ENCODE measurements at regions not wholly inside any gene's neighbourhood (a gene's known extent, or its start where the extent isn't known, plus 50 kb on each side); places are given as distances from the start of the nearest gene placed in this dataset.
"Not testable (repeated sequence)": the region's sequence is repeated elsewhere in the genome, so short reads cannot be mapped to it uniquely, and the experiment has no call there.

DNA sequence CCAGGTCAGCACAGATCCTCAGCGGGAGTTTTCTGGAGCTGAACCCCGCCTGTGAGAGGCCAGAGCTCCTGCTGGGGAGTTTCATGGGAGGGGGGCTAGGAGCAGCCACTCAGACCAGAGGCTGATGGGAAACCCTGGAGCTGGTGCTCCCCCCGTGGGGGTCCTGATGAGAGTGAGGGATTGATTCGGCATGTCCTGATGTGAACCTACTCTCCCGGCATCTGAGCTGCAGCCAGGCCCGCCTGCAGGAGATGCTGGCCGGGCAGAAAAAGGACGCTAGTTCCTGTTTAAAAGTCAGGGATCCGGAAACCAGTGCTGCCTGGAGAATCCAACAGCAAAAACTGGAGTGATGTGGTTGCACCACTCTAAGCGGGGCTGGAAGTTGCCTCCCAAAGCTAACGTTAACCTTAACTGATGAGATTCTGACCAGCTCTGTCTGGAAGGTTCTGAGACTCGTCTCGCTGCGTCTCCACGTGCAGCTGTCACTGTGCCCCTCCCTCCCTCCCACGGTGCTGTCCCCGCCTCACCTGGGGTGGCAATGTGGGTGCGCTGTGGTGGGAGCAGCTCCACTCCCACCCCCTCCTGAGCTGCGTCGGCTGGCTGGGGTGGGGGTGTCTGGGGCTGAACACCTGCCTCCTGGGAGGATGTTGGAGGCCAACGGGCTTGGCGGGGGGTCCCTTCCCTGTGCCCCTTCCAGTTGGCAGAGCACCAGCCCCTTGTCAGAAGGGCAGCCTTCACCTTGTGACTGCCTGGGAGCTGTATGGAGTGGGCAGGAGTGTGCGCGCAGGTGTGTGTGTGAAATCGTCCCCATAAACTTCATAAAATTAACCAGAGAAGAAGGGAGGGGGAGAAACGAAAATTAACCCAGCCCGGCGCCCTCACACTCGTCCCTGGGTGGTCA is 96.0 kb upstream of the LRPAP1 start:
- DNase-seq (ENCODE audit: low read depth); H3K4me3 ChIP-seq (ENCODE audit: low read depth, low read length): not testable (repeated sequence)

DNA sequence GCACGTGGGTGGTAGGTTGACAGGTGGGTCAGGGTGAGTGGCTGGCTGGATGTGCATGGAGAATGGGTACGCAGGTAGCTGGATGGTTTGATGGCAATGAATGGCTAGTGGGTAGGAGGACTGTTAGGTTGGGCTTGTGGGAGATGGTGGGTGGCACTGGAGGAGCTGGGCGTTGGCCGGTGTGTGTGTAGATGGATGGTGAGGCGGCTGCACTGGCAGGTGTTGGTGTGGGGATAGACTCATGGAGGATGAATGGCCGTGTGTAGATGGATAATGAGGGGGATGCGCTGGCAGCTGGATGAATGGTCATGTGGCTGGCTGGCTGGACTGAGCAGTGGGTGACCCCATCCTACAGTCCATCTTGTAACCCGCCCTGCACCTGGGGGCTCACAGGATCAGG is 95.2 kb upstream of the LRPAP1 start:
- not testable (repeated sequence) for H3K4me3 ChIP-seq (ENCODE audit: low read depth, low read length); DNase-seq (ENCODE audit: low read depth)

- not testable (repeated sequence) for H3K4me3 ChIP-seq (ENCODE audit: low read depth, low read length); DNase-seq (ENCODE audit: low read depth)
These were observed 94.1 kb upstream of the LRPAP1 start for GRCh38 chr4:3626131-3626884.

GRCh38 chr4:3625286-3625875 is 93.2 kb upstream of the LRPAP1 start:
- DNase-seq (ENCODE audit: low read depth); H3K4me3 ChIP-seq (ENCODE audit: low read depth, low read length): not testable (repeated sequence)

GRCh38 chr4:3623809-3624329 is 91.6 kb upstream of the LRPAP1 start:
- H3K4me3 ChIP-seq (ENCODE audit: low read depth, low read length); DNase-seq (ENCODE audit: low read depth): not testable (repeated sequence)

GRCh38 chr4:3623106-3623505 is 90.9 kb upstream of the LRPAP1 start:
- no peak overlapping the region for H3K4me3 ChIP-seq (ENCODE audit: low read depth, low read length)
- DNase-seq (ENCODE audit: low read depth): no peak

GRCh38 chr4:3620365-3620764 is 88.1 kb upstream of the LRPAP1 start:
- H3K4me3 ChIP-seq (ENCODE audit: low read depth, low read length); DNase-seq (ENCODE audit: low read depth): not testable (repeated sequence)

DNA sequence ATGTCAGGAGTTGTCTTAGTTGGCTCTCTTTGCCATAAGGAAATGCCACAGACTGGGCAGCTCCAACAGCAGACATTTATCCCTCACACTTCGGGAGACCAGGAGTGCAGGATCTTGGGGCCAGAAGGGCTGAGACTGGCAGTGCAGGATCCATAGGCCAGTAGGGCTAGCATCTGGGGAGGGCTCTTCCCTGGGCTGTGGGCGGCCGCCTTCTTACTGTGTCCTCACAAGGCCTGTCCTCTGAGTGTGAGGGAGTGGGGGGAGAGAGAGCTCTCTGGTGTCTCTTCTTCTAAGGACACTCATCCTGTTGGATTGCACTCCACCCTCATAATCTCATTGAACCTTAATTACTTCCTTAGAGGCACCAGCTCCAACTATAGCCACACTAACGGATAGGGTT is 87.5 kb upstream of the LRPAP1 start:
- not testable (repeated sequence) for H3K4me3 ChIP-seq (ENCODE audit: low read depth, low read length); DNase-seq (ENCODE audit: low read depth)

GRCh38 chr4:3618341-3618740 is 86.1 kb upstream of the LRPAP1 start:
- not testable (repeated sequence) for H3K4me3 ChIP-seq (ENCODE audit: low read depth, low read length); DNase-seq (ENCODE audit: low read depth)

DNA sequence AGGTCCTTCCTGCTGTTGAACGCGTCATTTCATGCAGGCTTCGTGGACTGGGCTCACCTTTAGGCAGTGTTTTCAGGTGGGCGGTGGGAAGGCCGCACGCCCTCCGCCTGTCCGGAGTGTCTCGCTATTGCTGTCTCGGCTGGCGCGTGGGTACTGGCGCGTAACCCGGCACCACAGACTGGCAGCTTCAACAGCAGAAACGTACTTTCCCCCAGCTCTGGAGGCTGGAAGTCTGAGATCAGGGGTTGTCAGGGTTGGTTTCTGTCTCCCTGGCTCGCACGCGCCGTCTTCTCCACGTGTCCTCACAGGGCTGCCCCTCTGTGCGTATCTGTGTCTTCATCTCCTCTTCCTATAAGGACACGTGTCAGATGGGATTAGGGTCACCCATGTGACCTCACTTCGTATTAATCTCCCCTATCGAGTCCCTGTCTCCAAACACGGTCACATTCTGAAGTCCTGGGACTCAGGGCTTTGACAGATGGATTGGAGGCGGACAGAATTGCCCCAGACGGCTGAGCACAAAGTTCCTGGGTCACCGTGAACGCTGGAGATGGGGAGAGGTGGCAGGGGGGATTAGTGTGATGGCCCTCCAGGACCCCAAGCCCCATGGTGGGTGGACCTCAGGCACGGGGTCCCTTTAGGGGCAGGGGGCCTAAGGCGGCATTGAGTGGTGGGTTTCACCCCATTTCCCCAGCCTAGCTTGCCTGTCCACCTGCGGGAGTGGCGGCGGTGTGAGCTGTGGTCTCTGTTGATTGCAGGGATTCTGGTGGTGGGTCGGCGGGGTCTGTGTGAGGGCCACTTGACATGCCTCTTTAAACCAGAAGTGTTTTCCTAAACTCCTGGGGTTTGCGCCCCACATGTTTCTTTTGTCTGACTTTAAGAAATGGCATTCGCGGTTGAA is 83.4 kb upstream of the LRPAP1 start:
- no peak for DNase-seq (ENCODE audit: low read depth)
- no peak overlapping the region for H3K4me3 ChIP-seq (ENCODE audit: low read depth, low read length)

DNA sequence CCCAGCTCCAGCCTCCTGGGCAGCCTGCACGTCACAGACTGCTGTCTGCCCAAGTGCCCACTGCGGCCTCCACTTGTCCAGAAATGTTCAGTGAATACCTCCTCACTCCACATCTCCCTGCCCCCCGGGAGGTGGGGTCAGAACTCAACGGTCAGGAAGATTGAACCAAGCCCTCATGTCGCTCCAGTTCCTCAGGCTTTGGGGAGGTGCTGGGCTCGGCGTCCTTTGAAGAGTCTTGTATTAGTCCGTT is 82.4 kb upstream of the LRPAP1 start:
- no peak for DNase-seq (ENCODE audit: low read depth)
- H3K4me3 ChIP-seq (ENCODE audit: low read depth, low read length): no peak overlapping the region

DNA sequence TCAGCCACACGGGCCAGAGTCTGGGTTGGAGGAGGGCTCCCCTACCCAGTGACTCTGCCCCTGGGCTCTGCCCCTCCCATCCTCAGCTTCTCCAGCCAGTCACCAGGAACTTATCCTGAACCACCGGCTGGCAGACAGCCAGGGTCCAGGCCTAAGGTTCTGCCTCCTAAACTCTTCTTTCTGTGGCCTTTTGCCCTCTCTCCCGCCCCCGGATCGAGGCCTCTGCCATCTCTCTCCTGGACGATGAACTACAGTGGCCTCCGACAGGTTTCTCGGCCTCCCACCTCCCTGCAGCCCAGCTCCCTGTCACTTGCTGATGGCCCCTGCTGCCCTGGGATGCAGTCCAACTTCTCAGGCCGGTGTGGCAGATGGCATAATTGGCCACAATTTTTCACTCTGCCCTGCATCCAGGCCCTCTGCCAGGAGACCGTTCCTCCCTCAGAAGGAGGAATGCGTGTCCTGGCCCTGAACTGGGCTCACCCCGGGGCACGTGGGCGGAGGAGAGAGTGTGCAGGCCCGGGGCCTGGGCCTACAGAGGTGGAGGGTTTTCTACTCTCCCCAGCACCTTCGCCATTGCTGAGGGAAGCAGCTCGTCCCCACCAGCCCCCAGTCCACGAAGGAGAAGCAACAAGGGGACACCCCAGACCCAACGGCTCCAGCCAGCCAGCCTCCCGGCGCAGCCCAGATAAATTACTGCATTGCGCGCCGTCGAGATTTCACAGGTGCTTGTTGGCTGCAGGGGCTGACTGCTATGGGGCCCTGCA is 81.9 kb upstream of the LRPAP1 start:
- H3K4me3 ChIP-seq (ENCODE audit: low read depth, low read length): no peak overlapping the region
- no peak for DNase-seq (ENCODE audit: low read depth)

GRCh38 chr4:3612934-3613333 is 80.7 kb upstream of the LRPAP1 start:
- H3K4me3 ChIP-seq (ENCODE audit: low read depth, low read length): no peak overlapping the region
- no peak for DNase-seq (ENCODE audit: low read depth)

DNA sequence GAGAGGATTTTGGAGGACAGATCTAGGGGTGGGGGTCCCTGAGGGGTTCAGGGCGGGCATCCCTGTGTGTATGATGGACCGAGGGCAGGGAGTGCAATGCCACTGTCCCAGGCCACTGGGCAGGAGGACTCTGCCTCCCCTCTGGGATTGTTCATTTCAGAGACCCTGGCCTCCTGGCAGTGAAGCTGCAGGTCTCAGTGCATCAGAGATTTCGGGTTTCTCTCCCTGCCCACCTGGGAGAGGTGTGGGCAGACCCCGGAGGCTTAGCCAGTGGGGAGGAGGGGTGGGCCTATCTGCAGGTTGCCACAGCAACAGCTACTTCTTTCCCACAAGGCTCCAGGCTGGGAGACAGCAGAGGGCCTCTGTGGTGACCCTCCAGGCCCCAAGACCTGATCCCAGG is 80.1 kb upstream of the LRPAP1 start:
- no peak overlapping the region for H3K4me3 ChIP-seq (ENCODE audit: low read depth, low read length)
- DNase-seq (ENCODE audit: low read depth): no peak

DNA sequence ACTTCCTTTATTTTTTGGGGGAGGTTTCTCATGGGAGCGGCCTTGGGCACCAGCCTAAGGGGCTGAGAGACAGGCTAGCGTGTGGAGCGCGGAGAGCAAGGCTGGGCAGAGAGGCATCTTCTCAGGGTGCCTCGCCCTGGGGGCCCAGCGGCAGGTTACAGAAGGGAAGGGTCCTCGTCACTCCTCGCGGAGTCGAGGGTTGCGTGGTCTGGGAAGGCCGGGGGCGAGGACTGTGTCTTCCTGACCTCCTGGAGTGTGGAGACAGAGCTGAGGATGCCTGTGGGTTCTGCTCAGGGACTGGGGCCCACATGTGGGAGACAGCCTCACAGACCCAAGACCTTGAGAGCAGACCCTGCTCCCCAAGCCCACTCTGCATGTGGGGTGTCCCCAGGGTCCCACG is 79.6 kb upstream of the LRPAP1 start:
- DNase-seq (ENCODE audit: low read depth): no peak
- H3K4me3 ChIP-seq (ENCODE audit: low read depth, low read length): no peak overlapping the region

DNA sequence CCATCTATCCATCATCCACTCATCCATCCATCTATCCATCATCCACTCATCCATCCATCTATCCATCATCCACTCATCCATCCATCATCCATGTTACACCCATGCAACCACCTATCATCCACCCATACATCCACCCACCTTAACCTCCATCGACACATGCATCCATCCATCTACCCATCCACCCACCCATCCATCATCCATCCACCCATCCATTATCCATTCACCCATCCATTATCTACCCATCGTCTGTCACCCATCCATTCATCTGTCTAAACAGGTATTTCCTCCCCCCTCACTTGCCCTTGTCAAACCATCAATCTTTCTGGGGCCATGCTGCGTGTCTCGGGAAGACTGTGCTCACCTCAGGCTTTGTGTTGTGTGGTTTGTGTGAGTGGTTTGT is 78.6 kb upstream of the LRPAP1 start:
- H3K4me3 ChIP-seq (ENCODE audit: low read depth, low read length); DNase-seq (ENCODE audit: low read depth): not testable (repeated sequence)

- DNase-seq (ENCODE audit: low read depth); H3K4me3 ChIP-seq (ENCODE audit: low read depth, low read length): not testable (repeated sequence)
These were observed 77.7 kb upstream of the LRPAP1 start for GRCh38 chr4:3609905-3610304.

DNA sequence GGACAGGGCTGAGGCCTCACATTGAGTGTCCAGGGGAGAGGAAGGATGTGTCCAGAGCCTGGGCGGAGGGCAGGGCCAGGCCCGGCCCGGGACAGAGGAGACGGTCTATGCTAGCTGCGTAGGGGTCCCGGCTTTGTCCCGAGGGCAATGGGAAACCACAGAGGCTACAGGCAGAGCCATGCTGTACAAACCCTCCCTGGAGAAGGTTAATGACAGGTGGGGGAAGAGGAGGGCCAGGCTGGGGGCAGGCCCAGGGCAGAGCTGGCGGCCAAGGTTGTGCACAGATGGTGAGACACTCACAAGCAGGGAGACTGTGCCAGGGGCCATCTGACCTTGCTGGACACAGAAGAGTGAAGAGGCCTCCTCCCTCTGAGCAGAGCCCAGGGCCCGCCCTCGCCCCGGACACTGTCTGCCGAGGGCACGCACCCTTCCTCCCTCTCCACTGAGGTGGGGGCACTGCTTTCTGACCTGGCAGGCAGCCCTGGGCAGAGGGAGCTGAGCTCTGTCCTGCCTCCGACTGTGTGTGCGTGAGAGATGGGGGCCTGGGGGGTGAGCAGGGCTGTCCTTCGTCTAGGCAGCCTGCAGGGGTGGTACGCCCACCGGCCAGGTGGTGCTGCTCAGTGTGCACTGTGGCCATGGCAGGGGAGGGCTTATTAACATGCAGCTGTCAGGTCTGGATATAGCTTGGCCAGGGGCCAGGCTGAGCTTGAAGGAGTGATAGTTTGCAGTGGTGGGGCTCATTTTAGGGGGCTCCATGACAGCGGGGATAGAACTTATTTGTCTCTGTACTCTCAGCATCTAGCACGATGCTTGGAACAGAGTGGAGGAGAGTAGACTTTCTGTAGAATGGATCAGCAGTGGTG is 75.7 kb upstream of the LRPAP1 start:
- DNase-seq (ENCODE audit: low read depth): no peak
- H3K4me3 ChIP-seq (ENCODE audit: low read depth, low read length): no peak overlapping the region
